Putamen (tissue), 1 donor: ENCODE measurements at regions not wholly inside any gene's neighbourhood (a gene's known extent, or its start where the extent isn't known, plus 50 kb on each side); places are given as distances from the start of the nearest gene placed in this dataset.
"Not testable (repeated sequence)": the region's sequence is repeated elsewhere in the genome, so short reads cannot be mapped to it uniquely, and the experiment has no call there.

ENCODE experiments used
- DNase-seq: peaks from one replicate; pipeline ENCODE4 v3.0.0-alpha.2; 2016; ENCODE audit warnings: low spot score

DNA sequence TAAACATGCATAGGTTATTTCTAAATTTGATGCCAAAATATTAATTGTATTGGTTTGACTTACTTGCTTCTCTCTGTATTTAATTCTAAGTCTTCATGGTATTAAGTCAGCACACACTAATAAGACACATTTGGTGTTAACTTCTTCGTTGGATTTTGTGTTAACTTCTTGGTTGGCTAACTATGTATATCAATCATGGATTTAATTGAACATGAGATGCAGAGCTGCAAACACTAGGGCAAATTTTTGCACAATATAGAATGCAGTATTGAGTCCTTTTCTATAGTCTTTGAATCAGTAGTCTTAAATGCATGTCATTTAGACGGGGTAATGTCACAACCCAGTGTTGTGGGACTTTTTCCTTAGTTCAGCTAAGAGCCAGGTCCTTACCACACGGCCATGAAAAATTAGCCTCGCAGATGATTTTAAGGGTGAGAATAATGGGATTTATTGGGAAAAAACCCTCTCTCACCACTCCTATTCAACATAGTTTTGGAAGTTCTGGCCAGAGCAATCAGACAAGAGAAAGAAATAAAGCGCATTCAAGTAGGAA, 142.9 kb upstream of the TRIM24 start:
- DNase-seq = no peak

DNA sequence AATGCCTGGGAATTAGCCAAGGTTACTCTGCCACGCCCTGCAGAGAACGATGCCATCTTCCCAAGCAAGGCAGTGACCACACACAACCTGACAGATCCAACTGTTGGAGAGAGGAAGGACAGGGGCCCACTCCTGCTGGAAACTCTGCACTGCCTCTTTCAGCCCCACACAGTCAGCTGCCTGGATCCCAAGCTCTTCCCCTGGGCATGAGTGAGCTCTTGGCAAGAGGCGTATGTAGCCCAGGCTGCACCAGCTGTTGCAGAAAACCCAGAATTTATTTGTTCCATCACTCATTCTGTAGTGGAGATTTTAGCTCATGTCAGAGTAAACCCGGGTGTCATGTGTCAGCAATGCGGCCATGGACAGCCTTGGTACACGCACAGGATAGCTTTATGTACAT, 135.1 kb upstream of the TRIM24 start:
- no peak for DNase-seq

DNA sequence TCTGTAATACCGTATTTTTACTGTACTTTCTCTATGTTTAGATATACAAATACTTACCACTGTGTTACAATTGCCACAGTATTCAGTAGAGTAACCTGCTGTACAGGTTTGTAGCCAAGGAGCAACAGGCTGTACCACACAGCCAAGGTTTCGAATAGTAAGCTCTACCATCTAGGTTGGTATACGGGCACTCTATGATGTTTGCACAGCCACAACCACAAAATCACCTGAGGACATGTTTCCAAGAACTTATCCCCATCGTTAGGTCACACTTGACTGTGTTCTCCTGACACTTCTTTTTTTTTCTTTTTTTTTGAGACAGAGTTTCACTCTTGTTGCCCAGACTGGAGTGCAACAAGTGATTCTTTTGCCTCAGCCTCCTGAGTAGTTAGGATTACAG, 134.6 kb upstream of the TRIM24 start:
- no peak for DNase-seq

DNA sequence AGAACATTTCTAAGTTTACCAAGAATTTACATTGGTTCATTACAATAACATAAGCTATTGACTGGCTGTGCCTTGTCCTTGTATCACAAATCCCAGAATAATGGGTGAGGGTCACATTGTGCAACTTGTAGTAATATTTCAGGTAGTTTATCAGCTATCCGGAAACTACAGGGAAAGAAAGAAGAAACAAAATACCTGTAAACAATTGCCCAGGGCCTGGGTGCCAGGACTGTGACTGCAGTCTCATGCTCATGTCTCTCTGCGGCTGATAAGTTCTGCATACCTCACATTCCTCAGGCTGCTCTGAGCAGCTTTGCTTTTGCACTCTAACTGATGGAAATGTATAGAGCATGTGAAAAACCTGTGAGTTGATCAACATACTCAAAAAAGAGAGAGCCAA, 131.8 kb upstream of the TRIM24 start:
- no peak for DNase-seq

DNA sequence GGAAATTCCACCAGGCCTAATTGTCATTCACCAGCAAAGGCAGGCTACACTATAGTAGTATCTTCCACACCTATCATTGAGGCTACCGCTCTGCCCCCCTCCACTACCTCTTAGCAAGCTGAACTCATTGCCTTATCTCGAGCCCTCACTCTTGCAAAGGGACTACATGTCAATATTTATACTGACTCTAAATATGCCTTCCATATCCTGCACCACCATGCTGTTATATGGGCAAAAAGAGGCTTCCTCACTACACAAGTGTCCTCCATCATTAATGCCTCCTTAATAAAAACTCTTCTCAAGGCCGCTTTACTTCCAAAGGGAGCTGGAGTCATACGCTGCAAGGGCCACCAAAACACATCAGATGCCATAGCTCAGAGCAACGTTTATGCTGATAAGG, 127.2 kb upstream of the TRIM24 start:
- not testable (repeated sequence) for DNase-seq

DNA sequence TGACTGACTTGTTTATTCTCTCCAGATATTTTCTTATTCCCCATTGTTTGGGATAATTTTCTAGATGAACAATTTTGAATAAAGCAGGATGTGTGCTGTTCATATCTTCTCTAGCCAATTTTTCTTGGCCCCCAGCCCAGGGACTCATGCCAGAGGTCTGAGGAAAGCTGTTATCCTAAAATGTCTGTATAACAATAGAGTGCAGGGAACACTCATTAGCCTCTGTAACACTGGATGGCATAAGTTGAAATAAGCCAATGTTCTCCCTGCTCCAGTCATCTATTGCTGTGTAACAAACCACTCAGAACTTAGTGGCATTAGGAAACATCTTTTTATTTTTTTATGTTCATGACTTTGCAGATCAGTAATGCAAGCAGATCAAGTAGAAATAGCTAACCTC, 121.7 kb upstream of the TRIM24 start:
- no peak for DNase-seq

DNA sequence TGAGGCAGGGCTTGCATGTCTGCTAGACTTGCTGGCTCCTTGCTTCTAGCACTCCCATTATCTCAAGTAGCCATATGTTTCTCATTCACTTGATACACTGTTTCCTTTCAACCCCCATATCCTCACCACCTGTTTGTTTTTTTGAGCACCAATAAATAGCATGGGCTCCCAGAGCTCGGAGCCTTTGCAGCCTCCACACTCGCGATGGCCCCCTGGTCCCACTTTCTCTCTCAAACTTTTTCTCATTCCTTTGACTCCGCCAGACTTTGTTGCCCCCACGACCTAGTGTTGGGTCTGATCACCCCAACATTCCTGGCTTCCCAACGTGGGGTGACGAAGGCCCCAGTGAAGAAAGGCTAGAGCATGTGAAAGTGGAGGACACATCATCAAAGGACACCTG, 120.8 kb upstream of the TRIM24 start:
- not testable (repeated sequence) for DNase-seq

DNA sequence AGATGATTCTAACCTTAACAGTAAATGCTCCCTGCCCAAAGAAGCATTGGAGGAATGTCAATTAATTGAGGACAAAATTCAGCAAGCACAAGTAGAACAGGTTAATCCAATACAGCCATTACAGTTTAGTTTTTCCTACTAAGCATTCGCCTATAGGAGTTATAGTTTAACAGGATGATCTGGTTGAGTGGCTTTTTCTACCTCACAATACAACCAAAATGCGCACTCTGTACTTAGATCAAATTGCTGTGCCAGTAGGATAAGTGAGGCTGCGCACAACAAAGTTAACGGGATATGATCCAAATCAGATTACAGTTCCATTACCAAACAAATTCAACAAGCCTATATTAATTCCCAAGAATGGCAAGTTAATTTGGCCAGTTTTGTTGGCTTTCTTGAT, 117.1 kb upstream of the TRIM24 start:
- DNase-seq = no peak

DNA sequence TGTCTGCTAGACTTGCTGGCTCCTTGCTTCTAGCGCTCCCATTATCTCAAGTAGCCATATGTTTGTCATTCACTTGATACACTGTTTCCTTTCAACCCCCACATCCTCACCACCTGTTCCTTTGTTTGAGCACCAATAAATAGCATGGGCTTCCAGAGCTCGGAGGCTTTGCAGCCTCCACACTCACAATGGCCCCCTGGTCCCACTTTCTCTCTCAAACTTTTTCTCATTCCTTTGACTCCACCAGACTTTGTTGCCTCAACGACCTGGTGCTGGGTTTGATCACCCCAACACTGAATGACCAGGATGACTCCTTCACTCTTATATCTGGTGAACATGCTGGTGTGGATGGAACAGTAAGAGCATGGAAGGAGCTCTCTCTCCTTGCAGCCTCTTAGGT, 114.5 kb upstream of the TRIM24 start:
- DNase-seq = no peak

DNA sequence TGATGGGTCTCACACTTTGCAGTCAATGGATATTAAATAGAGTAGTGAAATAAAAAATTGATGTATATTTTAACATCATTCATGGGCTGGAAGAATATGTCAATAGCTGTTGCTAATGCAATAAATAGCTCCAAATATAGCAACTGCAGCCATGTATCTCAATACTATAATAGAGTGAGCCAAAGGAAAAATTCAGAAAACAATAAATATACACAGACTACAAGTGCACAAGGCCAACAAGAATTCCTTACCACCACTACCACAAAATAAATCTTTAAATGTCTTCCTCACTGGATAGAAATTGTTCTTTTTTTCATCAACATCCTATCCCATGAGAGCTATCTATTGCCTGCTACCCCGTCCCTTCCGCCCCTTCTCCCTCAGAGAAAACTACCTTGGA, 113.1 kb upstream of the TRIM24 start:
- DNase-seq = no peak

DNA sequence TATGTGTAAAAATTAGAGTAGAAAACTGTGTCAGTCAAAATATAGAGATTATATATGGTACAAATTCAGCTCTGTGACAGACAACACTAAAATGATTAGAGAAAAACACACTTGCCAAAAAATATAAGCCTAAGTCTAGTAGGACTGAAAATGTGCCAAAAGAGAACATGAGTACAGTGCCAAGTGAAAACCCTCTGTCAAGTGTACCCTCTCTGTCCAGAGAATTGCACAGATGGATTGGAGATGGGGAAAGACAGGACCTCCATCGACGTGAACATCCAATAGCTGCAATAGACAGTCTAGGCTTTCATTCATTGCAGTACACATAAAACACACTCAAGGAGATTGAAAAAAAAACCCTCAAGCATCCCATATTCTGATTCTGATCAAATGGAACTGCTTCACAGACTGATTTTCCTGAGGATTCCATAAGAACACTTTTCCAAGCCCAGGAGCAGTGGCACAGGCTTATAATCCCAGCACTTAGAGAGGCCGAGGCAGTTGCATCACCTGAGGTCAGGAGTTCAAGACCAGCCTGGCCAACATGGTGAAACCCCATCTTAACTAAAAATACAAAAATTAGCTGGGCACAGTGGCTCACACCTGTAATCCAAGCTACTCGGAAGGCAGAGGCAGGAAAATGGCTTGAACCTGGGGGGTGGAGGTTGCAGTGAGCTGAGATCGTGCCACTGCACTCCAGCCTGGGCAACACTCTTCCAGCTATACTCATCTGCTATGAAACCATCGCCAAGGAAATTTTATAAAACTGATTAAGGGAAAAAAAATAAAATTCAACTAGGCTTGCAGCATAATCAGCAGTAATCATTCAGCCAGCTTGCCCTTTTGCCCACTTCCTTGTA, 110.0 kb upstream of the TRIM24 start:
- DNase-seq = no peak

DNA sequence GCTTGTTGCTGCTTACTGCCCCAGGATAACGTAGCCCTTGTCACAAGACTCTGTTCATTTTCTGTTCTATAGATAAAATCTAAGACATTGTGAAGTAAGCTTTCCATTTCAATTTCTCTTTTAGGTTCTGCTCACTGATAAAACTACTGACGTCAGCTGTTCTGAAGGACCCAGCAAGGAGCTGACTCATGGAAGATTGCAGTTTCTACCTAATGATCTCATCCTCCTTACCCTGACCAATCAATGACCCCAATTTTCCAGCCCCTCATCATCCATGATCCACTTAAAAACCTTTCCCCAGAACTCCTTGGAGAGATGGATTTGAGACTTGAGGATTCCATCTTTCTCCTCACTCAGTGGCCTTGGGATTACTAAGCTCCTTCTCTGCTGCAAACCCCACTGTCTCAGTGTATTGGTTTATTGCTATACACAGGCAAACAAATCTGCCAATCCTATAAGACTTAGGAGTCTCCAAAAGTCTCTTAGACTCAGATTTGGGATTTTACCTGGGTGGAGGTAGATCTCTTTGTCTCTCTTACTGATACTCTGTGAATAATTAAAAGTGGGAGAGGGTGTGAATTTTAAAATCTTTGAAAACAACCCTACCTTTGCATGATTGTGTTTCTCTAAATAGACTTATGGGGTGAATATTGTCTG, 109.2 kb upstream of the TRIM24 start:
- no peak for DNase-seq

DNA sequence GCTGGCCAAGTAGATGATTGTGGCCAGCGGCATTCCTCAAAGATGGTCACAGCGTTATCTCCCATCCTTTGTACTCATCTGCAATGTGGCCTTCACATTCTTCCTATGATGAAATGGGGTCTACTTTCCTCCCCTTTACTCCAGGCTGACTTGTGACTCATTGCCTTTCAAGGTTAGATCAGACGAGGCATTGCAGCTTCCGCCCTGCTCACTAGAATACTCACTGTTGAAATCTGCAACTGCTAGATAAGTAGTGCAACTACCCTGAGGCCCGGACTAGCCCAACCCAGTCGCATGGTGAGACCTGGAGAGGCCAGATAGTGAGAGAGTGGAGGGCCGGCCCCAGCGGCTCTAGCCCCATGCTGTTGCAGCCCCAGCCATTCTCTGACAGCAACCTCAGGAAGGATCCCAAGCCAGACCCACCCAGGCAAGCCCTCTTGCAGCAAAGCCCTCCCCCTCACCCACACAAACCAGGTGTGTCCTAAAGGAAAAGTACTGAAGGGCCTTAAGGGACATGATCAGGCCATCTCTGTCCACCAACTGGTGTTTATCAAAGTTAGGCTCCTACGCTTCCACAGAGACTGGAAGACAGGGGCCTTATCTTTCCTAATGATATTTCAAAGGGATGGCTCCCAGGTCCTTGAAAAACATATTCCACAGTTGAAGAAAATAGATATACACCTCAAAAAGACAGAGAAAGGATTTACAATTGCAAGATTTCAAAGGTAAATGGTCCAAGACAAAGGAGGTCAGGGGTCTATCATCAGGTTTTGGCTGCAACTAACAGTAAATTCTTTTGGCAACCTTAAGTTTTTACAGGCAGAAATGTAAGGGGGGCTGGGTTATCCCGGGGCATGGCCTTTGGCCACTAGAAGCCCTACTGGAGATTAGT, 107.2 kb upstream of the TRIM24 start:
- no peak for DNase-seq

DNA sequence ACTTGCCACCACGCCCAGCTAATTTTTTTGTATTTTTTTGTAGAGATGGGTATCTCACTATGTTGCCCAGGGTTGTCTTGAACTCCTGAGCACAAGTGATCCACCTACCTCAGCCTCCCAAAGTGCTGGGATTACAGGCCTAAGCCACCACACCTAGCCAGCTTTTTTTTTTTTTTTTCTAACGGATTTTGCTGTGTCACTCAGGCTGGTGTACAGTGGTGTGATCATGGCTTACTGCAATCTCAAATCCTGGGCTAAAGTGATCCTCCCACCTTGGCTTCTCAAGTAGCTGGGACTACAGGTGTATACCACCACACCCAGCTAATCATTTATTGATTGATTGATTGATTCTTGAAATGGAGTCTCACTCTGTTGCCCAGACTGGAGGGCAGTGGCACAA, 106.0 kb upstream of the TRIM24 start:
- no peak for DNase-seq

DNA sequence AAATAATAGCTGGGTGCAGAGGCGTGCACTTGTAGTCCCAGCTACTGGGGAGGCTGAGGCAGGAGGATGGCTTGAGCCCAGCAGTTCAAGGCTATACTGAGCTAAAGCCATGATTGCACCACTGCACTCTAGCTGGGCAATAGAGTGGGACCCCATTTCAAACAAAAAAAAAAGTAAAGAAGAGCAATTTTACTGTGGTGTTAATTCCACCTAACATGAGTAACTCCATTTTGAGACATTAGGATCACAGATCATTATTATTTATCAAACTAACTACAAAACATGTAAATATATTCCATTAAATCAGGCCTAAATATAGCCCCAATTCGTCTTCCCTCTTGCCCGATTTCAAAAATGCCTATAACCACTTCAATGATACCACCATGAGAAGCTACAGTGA, 104.8 kb upstream of the TRIM24 start:
- no peak for DNase-seq

DNA sequence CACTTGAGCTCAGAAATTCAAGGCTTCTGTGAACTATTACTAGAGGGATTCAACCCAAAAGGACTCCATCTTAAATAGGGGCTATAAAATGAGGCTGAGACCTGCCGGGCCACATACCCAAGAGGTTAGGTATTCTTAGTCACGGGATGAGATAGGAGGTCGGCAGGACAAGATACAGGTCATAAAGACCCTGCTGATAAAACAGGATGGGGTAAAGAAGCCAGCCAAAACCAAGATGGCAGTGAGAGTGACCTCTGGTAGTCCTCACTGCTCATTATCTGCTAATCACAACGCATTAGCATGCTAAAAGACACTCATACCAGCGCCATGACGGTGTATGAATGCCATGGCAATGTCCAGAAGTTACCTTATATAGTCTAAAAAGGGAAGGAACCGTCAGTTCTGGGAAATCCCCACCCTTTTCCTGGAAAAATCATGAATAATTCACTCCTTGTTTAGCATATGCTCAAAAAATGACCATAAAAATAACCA, 101.2 kb upstream of the TRIM24 start:
- DNase-seq = no peak

DNA sequence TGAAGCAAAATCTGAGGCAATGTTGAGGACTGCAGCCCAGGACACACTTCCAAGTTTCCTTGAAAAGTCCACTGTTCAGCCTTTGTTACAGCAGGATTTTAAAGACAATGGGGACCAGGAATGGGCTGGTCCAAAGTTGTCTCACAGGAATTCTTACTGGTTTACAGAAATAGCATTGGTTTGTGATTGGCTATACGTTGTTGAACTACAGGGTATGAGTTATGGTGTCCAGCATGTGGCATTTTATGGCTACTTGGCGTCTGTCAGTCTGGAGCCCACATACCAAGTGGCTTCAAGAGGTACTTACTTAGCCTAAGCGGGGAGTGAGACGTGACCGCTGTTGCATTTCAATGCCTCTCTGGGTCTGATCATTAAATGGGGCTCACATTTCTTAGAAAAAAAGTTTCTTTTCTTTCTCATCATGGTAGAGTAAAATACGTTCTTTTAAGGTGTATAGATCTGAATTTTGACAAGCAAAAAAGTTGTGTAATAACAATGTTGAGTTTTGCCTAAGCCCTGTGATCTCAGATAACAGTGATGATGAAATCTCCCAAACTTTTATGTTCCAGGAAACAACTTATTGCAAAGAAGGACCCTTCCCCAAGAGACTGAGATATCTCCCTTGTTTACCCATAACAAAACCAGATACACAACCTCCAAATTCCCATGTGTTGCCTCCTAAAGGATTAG, 100.0 kb upstream of the TRIM24 start:
- DNase-seq = no peak

DNA sequence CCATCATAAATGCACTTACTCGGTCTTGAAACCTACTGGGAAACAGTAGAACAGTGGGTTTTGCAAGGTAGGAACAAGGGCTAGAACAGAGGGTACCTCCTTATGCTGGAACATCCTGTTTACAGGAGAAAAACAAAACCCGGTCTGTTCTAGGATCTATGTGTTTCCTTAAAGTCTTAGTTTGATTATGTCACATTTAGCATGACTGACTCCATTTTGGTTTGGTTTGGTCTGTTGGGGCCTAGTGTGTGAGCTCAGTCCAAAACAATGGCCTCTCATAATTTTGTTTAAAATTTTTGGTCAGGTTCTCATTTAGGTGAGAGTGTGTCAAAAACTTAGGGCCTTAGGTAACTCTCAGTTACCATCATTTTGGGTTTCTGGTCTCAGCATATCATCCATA, 96.3 kb upstream of the TRIM24 start:
- DNase-seq = no peak

DNA sequence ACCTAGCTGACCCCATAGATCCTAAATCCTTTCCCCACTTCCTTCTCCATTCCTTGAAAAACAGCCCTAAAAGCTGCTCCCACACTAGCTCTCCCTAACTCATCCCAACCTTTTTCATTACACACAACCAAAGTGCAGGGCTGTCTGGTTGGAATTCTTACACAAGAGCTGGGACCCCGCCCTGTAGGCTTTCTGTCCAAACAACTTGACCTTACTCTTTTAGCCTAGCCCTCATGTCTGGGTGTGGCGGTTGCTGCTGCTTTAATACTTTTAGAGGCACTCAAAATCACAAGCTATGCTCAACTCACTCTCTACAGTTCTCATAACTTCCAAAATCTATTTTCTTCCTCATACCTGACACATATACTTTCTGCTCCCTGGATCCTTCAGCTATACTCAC, 93.9 kb upstream of the TRIM24 start:
- DNase-seq = not testable (repeated sequence)

DNA sequence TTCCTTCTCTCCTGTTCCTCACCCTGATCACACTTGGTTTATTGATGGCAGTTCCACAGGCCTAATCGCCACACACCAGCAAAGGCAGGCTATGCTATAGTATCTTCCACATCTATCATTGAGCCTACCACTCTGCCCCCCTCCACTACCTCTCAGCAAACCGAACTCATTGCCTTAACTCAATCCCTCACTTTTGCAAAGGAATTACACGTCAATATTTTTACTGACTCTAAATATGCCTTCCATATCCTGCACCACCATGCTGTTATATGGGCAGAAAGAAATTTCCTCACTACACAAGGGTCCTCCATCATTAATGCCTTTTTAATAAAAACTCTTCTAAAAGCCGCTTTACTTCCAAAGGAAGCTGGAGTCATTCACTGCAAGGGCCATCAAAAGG, 93.4 kb upstream of the TRIM24 start:
- DNase-seq = not testable (repeated sequence)

DNA sequence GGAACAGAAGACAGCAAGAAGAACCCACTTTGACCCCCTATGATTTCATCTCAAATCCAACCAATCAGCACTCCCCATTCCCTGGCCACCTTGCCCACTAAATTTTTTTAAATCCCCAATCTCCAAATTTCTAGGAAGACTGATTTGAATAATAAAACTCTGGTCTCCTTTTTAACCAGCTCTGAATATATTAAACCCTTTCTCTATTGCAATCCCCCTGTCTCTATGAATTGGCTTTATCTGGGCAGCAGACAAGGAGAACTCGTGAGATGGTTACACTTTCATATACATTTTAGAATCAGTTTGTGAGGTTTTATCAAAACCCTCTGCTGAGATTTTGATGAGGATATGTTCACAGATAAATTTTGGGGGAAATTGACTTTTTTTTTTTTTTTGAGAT, 90.3 kb upstream of the TRIM24 start:
- DNase-seq = no peak

DNA sequence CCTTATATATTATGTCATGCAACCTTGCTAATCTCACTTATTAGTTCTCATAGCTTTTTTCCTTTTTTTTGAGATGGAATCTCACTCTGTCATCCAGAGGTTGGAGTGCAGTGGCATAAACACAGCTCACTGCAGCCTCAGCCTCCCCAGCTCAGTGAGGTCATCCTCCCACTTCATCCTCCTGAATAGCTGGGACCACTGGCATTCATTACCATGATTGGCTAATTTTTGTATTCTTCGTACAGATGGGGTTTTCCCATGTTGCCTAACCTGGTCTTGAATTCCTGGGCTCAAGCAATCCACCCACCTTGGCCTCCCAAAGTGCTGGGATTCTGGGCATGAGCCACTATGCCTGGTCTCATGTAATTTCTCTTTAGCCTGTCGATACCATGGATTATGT, 89.1 kb upstream of the TRIM24 start:
- DNase-seq = no peak
